NCI-H2029 (cell line): ENCODE measurements at regions not wholly inside any gene's neighbourhood (a gene's known extent, or its start where the extent isn't known, plus 50 kb on each side); places are given as distances from the start of the nearest gene placed in this dataset.
"Not testable (repeated sequence)": the region's sequence is repeated elsewhere in the genome, so short reads cannot be mapped to it uniquely, and the experiment has no call there.

Source experiments
- DNase-seq: peaks from one replicate; lab custom pipeline; 2025; lab: John Stamatoyannopoulos, UW

DNA sequence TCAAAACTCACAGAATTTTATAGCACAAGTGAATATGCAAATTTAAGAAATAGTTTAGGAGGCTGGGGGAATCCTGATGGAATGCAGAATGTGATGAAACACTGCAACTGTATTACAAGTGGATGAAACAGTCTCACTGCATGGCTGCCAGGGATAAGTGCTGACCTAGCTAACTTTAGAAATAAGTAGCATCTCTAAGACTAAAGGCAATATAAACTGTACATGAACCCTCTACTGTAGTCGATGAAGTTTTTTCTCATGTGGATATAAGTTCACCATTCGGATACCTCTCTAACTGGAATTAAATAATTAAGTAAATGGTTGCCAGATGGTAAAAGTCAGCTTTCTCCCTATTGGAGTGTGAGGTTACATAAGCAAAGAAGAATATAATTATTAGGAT lies 777.8 kb upstream of the RAB6C start:
- no peak for DNase-seq

DNA sequence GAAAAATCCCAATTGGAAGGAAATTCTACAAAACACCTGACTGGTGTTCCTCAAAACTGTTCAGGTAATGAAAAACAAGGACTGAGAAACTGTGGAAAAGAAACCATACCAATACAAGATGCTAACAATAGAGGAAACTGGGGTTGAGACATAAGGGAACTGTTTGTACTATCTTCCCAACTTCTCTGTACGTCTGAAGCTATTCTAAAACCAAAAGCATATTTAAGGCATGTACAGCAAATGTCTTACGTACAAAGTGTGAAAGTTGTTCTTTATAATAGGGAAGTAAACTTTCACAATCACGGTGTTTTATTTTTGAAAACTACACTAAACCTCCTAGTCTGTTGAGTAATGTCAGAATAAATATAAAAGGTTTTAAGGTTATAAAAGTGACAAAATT lies 776.1 kb upstream of the RAB6C start:
- DNase-seq = no peak

DNA sequence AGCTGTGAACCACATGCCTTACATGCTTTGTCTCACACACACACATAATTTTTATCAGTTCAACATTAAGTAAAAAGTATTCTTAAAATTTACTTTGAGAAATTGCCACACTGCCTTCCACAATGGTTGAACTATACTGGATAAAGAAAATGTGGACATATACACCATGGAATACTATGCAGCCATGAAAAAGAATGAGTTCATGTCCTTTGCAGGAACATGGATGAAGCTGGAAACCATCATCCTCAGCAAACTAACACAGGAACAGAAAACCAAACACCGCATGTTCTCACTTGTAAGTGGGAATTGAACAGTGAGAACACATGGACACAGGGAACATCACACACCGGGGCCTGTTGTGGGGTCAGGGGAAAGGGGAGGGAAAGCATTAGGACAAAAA lies 774.9 kb upstream of the RAB6C start:
- not testable (repeated sequence) for DNase-seq

DNA sequence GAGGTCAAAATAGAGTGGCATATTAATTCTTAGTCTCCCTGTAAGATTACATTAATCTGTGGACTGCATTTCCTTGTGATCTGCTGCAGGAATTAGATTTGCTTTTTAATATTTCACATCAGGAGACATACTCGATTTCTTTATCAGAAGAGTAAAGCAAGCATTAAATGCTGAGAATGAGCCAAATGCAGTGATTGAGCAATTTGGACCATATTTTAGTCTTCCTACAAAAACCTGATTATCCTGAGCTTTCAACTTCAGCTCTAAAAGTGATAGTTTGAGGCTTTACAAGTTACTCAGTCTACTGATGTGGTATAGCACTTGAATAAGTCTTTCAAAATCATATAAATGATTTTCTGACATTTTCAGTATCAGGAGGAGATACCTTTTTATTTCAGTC lies 774.3 kb upstream of the RAB6C start:
- no peak for DNase-seq

DNA sequence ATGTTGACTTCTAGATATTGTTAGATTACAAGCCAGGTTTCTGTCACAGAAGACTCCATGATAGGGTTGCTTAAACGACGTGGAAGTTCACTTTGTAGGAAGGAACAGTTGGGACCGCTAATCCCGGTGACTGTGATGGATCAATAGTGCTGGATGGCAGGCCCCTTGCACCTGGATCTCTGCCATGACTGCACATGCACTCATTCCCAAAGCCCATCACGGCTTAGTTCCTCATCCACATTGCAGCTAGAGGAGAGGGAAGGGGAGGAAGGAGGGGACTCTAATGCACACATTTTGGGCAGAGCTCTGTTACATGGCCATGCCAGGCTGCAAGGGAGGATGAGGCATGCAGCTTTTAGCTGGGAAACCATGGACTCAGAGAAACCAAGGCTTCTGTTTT lies 773.7 kb upstream of the RAB6C start:
- no peak for DNase-seq

DNA sequence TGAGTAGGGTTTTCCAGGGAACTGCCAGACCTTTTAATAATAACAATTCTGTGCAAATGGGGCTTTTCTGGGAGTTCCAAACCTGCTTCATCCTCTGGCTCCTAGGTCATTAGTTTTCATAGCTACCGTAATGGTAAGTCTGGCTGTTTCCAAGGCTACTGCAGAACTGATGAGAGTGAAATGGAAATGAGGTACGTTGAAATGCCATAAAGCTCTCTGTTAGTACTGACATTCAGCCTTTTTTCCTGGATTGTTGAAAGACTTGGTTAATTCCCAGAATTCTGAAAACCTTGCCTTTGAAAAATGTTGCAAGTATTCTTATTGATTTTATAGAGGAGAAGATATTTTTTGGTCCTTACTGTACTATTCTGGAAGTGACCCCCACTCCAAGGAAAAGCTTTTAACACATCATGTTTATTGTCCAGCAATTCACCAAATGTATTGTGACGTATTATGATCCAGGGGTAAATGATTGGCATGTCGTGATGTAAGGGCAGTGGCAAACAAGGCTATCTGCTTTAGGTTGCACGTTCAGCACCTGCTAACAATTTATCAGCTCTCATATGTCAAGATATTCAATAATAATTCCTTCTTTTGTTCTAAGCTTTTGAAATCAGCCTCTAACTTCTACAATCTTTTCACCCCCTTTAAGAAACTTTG lies 767.0 kb upstream of the RAB6C start:
- no peak for DNase-seq

DNA sequence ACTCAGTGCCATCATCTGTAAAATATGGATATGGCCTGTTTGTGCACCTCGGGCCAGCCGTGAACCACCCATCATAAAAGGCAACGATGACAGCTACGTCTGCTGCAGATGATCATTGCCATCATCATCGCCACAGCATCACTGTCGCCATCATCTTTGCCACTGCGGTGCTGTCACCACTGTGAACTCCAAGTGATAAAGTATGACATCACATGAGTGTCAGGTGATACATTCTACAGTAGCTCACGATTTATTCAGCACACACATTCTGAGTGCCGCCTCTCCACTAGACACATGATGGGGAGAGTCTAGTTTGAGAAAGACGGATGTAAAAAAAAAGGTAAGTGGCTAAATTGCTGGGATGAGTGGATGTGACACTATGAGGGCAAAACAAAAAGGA lies 755.4 kb upstream of the RAB6C start:
- DNase-seq = no peak

DNA sequence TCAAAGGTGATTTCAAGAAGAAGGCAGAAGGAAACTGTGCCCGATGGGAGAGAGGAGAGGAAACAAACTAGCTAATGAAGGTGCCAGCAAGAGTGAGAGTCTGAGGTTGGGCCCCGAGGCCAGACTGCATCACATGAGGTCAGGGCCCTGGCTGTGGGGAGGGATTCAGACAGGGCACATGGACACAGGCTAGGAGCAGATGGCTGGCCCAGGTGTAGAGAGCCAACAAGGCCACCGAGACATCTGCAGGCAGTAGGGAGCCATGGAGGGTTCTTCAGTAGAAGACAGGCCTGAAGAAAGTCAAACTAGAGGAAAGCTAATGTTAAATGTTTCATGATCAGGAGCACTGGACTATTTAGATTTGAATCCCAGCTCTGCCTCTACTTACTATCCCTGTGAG lies 755.0 kb upstream of the RAB6C start:
- no peak for DNase-seq

DNA sequence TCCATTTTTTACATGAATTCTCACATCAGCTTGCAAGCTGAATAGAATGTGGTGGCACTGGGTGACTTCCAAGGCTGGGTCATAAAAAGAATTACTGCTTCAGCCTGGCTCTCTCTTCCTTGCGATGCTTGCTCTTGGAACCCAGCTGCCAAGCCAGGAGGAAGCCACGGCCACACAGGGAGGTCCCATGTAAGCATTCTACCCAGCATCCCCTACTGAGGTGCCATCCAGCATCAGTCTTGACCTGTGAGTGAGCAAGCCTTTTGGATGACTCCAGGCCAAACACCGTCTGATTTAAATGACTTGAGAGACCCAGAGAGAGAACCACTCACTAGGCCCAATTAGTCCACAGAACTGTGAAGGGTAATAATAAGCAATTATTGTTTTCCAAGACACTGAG lies 750.3 kb upstream of the RAB6C start:
- no peak for DNase-seq

DNA sequence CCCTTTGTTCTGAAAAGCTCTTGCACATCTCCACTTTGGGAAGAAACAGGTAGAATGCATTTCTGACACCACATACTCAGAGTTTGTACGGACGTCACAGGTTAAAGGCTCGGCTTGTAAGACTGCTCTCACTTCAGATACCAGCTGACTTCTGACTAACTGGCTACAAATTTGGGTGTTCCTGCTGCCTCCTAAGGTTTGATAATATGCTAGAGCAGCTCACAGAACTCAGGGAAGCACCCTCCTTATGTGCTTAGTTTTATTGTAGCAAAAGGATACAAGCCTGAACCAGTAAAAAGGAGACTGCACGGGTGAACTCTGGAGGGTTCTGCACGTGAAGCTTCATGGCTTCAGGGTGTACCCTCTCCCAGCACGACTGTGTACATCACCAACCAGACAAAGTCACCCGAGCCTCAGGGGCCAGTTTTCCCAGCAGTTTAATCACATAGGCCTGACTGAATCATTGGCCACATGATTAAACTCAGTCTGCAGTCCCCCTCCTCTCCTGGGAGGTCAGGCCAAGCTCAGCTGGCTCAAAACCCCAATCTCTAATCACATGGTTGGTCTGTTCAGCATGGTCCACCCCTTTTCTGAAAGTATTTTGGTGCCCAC lies 749.5 kb upstream of the RAB6C start:
- no peak for DNase-seq

DNA sequence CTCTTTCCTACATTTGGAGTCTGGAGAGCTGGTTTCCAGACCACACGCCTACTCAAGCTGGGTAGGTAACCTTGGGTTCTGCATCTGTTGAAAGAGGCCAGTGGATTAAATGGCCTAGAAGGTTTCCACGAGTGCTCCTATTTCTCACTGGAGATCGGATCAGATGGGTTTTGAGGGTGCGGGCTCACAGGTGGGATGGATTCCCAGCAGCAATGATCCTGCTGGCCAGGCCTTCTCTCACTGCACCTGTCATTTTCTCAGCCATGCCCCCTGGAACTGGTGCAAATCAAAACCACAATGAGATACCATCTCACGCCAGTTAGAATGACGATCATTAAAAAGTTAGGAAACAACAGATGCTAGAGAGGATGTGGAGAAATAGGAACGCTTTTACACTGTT lies 747.5 kb upstream of the RAB6C start:
- DNase-seq = no peak

DNA sequence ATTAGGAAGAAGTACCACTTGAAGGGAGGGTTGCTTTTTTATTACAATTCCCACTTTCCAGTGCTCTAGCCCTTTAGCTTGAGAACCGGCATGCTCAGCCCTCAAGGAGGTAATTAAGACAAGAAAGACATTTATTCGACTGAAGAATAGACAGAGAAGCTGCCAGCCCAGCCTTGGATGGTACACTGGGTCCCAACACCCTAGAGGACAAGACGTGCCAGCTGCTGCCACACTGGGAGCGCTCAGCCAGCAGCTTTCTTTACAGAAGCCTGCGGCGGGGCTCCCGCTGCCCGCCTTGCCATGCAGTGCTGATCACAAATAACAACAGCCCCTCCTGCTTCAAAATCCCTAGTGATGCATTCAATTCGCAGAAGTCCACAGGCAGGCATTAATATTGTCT lies 746.3 kb upstream of the RAB6C start:
- no peak for DNase-seq

DNA sequence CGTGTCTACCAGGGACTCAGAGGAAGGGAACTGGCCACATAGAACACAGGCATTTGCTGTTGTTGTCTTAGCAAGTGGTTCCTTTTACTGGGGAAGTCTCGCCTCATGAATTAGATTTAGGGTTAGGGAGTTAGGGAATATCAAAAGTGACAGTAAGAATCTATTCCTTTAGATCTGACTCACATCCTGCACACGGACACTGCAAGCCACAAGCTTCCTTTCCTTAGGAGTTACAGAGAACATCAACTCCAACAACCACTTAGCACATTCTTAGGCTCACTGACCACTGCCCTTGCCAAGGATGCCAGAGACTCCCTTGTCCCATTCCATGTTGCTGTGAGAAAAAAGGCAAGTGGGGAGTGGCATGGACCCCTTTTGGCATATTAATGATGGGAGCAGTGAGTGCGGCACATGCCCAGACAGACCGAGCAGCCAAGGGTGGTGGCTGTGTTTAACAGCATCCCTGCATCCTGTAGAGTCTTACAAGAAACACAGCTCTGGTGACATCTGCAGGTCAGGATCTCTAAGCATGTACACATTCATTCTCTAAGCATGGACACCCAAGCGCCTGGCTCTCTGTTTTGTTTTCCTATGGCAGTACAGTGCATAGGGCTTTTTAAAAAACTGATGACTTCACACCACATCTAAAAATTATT lies 745.6 kb upstream of the RAB6C start:
- no peak for DNase-seq

DNA sequence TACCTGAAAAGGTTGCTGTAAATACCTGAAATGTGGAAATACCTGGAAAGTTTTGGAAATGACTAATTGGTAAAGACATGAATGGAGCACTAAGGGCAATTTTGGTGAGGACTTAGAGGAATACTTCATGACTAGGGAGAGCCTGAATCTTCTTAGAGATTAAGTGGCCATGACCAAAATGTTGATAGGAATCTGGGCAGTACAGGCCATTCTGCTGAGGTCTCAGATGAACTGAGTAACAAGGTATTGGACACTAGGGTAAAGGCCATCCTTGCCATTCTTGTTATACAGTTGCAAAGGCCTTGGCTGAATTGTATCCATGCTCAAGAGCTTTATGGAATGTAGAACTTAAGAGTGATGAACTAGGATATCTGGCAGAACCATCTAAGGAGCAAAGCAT lies 742.9 kb upstream of the RAB6C start:
- no peak for DNase-seq

DNA sequence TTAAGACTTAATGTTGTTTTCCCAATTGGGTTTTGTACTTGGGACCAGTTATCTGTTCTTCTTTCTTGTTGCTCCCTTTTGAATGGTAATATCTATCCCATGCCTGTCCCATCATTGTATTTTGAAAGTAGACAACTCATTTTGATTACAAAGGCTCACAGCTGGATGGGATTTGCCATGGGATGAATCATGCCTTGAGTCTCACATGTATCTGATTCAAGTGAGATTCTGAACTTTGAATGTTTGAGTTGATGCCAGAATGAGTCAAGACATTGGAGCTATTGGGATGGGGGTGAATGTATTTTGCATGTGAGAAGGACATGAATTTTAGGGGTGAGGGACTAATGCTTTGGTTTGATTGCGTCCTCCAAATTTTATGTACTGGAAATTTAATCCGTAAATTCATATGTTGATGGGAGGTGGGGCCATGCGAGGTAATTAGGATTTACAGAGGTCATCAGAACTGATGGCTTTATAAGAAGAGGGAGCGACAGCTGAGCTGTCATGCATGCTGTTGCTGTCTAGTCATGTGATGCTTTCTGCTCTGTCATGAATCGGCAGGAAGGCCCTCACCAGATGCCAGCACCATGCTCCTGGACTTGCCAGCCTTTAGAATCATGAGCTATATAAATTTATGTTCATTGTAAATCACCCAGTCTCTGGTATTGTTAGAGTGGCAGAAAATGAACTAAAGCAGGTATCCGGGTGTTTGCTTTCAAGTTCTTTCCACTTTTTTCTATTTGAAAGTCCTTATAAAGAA lies 741.3 kb upstream of the RAB6C start:
- no peak for DNase-seq

DNA sequence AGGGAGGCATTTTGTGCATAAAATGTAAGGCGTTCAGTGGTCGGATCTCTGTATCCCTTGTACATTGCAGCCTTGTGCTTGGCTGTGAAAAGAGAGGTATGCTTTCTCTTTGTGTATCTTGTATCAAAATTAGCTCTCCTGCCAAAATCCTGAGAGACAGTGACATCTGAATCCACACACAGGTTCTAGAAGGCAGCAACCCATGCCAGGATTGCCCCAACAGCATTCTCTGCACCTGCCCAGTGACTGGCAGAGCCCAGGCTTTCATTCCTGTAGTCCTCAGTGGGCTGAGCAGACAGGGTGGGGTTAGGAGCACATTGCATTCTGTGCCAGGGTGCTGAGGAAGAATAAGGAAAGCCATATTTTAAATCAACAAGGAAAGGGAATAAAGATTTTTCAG lies 740.3 kb upstream of the RAB6C start:
- no peak for DNase-seq

DNA sequence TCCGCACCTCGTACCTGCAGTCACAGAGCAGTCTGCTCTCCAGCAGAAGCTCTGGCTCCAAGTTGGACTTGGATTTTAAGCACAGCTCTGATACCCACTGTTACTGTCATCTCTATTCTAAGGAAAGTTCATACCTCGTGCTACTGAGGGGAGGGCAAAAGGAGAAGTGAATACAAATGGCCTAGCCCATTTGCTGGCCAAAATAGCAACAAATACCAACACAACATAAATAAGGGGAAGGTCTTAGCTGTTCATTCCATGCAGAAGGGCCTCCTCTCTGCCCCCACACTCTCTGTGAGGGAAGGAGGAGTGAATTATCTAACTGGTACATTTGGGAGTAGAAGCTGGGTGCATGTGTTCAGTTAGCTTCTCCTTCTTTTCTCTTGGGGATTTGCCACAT lies 739.4 kb upstream of the RAB6C start:
- DNase-seq = no peak

DNA sequence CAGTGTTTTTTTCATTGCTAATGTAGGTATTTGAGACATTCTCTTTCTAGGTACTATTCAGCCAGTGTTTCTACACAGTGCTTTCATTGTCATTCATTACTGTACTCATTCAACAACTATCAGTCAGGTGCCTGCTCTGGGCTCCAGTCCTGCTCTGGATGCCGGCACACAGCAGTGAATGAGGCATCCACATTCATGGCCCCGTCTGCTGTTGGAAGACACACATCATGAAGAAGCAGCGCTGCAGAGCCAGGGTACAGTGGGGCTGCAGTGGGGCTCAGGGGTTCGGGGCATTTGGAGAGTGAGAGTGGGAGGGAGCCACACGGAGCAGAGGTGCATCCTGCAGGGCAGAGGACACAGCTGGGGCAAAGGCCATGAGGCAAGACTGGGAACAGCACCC lies 737.2 kb upstream of the RAB6C start:
- DNase-seq = no peak

DNA sequence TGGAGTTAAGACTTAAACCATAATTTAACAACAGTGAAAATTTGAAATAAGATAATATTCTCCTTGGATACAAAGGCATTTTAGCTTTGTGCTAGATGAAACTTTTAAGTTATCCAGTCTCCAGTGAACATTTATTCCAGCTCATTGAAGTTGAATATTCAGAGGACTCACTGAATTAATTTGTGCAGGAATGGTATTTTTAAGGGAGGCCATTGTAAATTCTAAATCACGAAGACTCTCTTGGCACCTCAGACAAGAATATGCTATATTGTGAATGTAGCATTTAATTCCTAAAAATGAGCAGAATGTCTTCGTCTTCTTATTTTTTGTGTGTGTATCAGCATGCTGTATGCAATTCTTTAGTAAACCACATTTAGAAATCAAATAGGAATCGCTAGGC lies 731.7 kb upstream of the RAB6C start:
- DNase-seq = no peak

DNA sequence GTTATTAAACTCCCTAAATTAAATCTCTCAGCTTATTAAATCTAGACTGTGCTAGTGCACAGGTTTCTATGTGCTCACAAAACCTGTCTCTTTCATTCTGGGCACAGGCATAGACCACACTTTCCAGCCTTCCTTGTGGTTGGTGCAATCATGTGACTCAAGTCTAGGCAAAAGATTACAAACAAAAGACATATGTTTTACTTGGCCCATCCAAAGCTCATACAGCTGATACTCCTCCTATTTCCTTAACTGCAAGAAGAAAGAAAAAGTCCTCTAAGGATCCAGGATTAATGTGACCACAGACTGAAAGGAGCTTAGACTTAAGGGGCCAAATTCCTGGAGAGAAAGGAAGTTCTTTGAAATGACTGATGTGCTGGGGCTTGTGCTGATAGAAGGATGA lies 731.3 kb upstream of the RAB6C start:
- no peak for DNase-seq

DNA sequence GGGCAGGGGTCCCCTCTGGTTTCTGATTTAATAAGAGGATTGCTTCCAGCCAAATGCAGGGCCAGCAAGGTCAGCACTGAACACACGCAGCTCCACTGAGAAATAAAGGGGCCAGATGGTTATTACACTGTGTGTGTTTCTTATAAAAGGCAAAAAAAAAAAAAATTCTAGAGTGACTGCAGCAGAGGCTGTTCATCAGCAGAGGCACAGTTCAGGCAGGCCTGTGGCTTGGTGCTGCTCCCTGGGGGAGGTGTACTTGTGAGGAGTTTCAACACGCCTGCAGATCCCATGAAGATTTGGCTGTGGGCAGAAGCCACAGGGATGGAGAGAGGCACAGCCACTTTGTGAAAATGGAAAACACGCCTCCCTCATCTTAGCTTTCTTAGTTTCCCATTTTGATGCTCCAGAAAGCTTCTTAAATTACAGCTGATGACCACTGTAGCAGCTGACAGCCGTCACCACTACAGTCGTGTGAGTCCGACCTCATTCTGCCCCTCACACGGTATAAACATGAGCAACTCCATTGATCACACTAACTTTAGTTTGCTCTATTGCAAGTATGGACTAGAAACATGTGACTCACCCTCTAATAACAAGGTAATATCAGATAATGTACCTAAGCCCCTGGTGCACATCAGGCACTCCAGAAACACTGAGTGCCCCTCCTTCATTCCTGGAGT lies 726.5 kb upstream of the RAB6C start:
- DNase-seq = no peak

DNA sequence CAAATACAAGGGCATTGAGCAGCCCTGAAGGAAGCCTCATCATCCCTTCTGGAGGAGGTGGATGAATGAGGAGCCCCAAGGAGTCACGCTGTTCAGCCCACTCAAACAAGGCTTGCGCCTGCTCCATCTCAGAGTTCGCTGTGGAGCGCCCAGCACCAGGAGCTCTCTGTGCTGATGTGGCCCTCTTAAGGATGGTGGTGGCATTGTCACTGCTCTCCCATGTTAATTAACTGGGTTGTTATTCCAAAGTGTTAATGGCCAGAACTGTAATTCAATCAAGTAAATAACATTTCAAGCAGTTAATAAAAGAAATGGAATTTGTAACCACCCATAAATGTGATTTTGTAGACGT lies 726.0 kb upstream of the RAB6C start:
- DNase-seq = no peak

DNA sequence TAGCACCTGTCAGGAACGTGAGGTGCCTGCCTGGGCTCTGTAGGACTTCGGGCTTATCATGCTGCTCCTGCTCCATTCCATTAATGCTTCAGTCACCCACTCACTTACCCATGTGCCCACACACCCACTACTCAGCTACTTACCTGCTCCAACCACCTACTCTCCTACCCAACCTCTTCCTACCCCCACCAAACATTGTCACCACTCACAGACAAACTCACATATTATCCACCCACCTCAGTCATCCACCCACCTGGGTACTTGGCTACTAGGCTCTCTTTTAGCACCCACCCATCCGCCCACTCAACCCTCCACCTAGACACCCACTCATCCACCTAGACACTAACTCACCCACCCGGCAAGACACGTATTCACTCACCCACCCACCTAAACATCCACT lies 724.7 kb upstream of the RAB6C start:
- DNase-seq = no peak
